ENCODE measurements at regions not wholly inside any gene's neighbourhood (a gene's known extent, or its start where the extent isn't known, plus 50 kb on each side); places are given as distances from the start of the nearest gene placed in this dataset.
"Not testable (repeated sequence)": the region's sequence is repeated elsewhere in the genome, so short reads cannot be mapped to it uniquely, and the experiment has no call there.

DNA sequence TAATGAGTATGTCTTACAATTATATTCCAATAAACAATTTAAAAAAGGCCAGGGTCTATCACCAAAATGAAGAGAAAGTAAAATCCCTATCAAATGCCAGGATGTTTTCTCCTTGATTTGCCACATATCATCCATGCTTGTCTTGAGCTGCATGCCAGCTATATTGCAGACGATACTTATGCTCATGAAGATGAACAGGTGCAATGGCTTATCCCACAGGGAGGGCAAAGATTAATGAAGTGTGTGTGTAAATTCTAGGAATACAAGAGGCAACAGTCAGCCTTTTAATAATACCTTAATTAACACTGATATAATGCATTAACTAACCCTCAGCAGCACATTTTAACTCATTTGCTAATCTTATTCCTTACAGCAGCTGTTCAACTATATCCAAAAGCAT is 850.5 kb downstream of the KCNA4 start:
- no peak for DNase-seq
- H3K4me1 ChIP-seq (ENCODE audit: control insufficient read depth, insufficient read depth, low read length), result no peaks in the 10 kb centered on the region
- no CpG with 5 or more reads among the region's 1 CpG for WGBS (ENCODE audit: insufficient coverage)
- no peaks in the 10 kb centered on the region for H3K27me3 ChIP-seq (ENCODE audit: control insufficient read depth, insufficient read depth, low read length)
- no peak overlapping the region for H3K27ac ChIP-seq (ENCODE audit: low read length)
- H3K36me3 ChIP-seq (ENCODE audit: control insufficient read depth, insufficient read depth, low read length), result no peaks in the 10 kb centered on the region
- no peak overlapping the region for H3K4me3 ChIP-seq (ENCODE audit: low read length)
- no peaks in the 10 kb centered on the region for H3K9me3 ChIP-seq (replicated peaks; ENCODE audit: control insufficient read depth, low read depth, low read length)

DNA sequence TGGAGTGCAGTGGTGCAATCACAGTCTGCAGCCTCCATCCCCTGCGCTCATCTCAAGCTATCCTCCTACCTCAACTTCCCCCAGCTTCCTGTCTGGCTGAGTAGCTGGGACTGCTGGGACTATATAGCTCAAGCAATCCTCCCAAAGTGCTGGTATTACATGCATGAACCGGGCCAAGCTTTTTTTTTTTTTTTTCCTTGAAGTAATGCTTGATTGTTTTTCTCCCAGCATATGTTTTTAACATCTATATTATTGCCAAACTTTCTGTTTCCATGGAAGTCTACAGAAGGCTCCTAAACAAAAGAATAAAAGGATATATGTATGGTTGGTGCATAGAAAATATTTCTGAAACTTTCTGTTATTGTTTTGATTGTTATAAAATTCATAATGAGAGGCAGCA is 853.6 kb downstream of the KCNA4 start:
- Histone ChIP-seq H3K27ac (ENCODE audit: low read length) (no peak overlapping the region), H3K4me1 (ENCODE audit: control insufficient read depth, insufficient read depth, low read length) (no peaks in the 10 kb centered on the region), H3K4me3 (ENCODE audit: low read length) (no peak overlapping the region), H3K9me3 (replicated peaks; ENCODE audit: control insufficient read depth, low read depth, low read length) (no peaks in the 10 kb centered on the region), H3K36me3 (ENCODE audit: control insufficient read depth, insufficient read depth, low read length) (no peaks in the 10 kb centered on the region), H3K27me3 (ENCODE audit: control insufficient read depth, insufficient read depth, low read length) (no peaks in the 10 kb centered on the region)
- WGBS (ENCODE audit: insufficient coverage), result 25% methylated on average over 1 of the region's 2 CpGs
- DNase-seq, result peak; percentile 84

DNA sequence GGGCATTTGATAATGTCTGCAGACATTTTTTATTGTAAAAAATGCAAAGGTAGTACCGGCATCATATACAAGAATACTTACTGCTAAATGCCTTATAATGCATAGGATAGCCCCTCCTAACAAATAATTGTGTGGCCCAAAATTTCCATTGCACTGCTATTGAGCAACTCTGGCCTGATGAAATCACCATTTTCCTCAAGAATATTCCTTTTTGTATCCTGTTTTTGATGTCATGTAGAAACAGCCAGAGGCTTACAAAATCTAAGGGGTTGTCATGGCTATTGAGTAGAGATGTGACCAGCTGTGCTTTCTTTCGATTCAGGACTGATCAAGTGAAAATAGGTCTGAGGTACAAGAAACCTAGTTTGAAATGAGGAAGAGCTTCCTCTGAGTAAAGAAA is 854.3 kb downstream of the KCNA4 start:
- 60% methylated on average over 1 of the region's 2 CpGs for WGBS (ENCODE audit: insufficient coverage)

DNA sequence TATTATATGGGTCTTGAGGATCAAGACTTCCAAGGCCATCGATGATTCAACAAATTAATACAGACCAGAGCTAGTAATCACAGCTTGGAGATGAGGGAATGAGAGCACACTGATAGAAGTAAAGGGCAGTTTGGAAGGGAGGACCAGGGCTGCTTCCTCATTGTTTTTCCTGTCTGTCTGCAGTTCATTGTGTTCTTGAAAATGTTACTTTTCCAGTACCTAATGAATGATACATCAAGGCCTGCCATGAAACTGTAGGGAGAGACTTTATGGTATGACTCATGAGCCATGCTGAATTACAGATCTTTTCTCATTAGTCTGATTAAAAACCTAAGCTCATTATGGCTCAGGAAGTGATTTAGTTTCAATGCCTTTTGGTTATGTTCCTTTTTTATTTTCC is 855.6 kb downstream of the KCNA4 start:
- no peak overlapping the region for H3K27ac ChIP-seq (ENCODE audit: low read length)
- H3K27me3 ChIP-seq (ENCODE audit: control insufficient read depth, insufficient read depth, low read length), result no peaks in the 10 kb centered on the region
- no CpG with 5 or more reads among the region's 1 CpG for WGBS (ENCODE audit: insufficient coverage)
- H3K36me3 ChIP-seq (ENCODE audit: control insufficient read depth, insufficient read depth, low read length), result no peaks in the 10 kb centered on the region
- H3K4me3 ChIP-seq (ENCODE audit: low read length), result no peak overlapping the region
- no peaks in the 10 kb centered on the region for H3K4me1 ChIP-seq (ENCODE audit: control insufficient read depth, insufficient read depth, low read length)
- peak; percentile 7 for DNase-seq
- H3K9me3 ChIP-seq (replicated peaks; ENCODE audit: control insufficient read depth, low read depth, low read length), result no peaks in the 10 kb centered on the region

More for the DNA sequence above, 854.3 kb downstream of the KCNA4 start:
- H3K4me3 ChIP-seq (ENCODE audit: low read length), result no peak overlapping the region
- no peaks in the 10 kb centered on the region for H3K36me3 ChIP-seq (ENCODE audit: control insufficient read depth, insufficient read depth, low read length)
- no peaks in the 10 kb centered on the region for H3K9me3 ChIP-seq (replicated peaks; ENCODE audit: control insufficient read depth, low read depth, low read length)
- DNase-seq, result peak; percentile 9
- H3K4me1 ChIP-seq (ENCODE audit: control insufficient read depth, insufficient read depth, low read length), result no peaks in the 10 kb centered on the region
- no peak overlapping the region for H3K27ac ChIP-seq (ENCODE audit: low read length)
- no peaks in the 10 kb centered on the region for H3K27me3 ChIP-seq (ENCODE audit: control insufficient read depth, insufficient read depth, low read length)

DNA sequence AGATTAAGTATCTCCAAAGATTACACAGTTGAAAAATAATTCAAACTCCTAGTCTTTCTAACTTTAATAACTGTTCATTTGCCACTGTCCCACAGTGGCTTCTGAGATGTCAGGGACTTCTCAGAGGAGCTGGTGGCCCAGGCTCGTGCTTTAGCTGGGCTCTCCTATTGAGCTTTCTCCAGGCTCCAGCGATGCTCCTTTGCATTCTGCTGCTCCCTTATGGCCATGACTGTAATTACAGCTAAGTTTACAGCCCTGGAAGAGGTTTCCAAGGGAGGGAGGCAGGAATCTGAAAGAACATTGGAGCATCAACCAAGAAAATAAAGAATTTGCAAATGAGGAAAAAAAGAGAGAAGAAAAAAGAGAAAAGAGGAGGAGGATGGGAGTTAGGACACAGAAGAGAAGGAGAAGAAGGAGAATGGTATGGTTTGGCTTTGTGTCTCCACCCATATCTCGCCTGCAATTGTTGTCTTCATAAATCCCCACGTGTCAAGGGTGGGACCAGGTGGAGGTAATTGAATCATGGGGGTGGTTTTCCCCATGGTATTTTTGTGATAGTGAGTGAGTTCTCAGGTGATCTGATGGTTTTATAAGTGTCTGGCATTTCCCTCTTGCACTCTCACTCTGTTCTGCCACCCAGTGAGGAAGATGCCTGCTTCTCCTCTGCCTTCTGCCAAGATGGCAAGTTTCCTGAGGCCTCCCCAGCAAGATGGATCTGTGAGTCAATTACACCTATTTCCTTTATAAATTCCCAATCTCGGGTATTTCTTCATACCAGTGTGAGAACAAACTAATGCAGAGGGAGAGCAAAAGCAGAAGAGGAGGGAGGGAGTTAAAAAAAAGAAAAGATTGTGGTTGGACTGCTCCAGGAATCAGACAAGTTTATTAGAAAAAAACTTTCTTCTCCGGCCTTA is 857.0 kb downstream of the KCNA4 start:
- WGBS (ENCODE audit: insufficient coverage), result 7% methylated on average over 2 of the region's 6 CpGs
- peak; percentile 46 for DNase-seq
- Histone ChIP-seq H3K36me3 (ENCODE audit: control insufficient read depth, insufficient read depth, low read length) (no peaks in the 10 kb centered on the region), H3K27me3 (ENCODE audit: control insufficient read depth, insufficient read depth, low read length) (no peaks in the 10 kb centered on the region), H3K4me1 (ENCODE audit: control insufficient read depth, insufficient read depth, low read length) (no peaks in the 10 kb centered on the region), H3K4me3 (ENCODE audit: low read length) (no peak overlapping the region), H3K27ac (ENCODE audit: low read length) (no peak overlapping the region), H3K9me3 (replicated peaks; ENCODE audit: control insufficient read depth, low read depth, low read length) (no peaks in the 10 kb centered on the region)

DNA sequence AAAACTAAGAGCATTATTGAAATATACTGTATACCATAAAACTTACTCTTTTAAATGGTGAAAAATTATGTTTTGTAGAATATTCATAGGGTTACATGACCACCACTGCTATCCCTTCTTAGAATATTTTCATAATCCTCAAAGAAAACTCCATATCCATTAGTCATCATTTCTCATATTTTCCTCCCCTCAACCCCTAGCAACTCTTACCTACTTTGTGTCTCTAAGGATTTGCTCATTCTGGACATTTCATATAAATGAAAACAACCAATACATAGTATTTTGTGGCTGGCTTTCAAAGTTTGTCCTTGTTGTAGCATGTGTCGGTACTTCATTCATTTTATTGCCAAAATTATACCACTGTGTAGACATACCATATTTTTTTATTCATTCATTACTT is 863.8 kb downstream of the KCNA4 start:
- Histone ChIP-seq H3K4me3 (ENCODE audit: low read length) (no peak overlapping the region), H3K4me1 (ENCODE audit: control insufficient read depth, insufficient read depth, low read length) (no peaks in the 10 kb centered on the region), H3K27ac (ENCODE audit: low read length) (no peak overlapping the region), H3K27me3 (ENCODE audit: control insufficient read depth, insufficient read depth, low read length) (no peaks in the 10 kb centered on the region), H3K36me3 (ENCODE audit: control insufficient read depth, insufficient read depth, low read length) (no peaks in the 10 kb centered on the region), H3K9me3 (replicated peaks; ENCODE audit: control insufficient read depth, low read depth, low read length) (no peaks in the 10 kb centered on the region)
- WGBS (ENCODE audit: insufficient coverage), result no CpG with 5 or more reads among the region's 1 CpG
- no peak for DNase-seq

DNA sequence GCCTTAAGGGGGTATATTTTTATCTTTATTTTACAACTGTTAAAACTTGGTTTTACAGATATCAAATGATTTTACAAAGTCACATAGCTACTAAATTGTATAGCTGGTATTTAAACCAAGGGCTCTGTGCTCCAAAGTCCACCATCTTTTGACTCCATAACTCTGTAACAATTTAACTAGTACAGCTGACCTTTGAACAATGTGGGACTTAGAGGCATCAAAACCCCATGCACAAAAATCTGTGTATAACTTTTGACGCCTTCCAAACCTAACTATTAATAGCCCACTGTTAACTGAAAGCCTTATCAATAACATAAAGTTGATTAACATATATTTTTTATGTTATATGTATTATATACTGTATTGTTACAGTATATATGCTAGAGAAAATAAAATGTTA is 874.3 kb downstream of the KCNA4 start:
- no CpG with 5 or more reads among the region's 1 CpG for WGBS (ENCODE audit: insufficient coverage)
- H3K4me3 ChIP-seq (ENCODE audit: low read length); H3K9me3 ChIP-seq (replicated peaks; ENCODE audit: control insufficient read depth, low read depth, low read length); H3K27me3 ChIP-seq (ENCODE audit: control insufficient read depth, insufficient read depth, low read length); H3K4me1 ChIP-seq (ENCODE audit: control insufficient read depth, insufficient read depth, low read length); H3K36me3 ChIP-seq (ENCODE audit: control insufficient read depth, insufficient read depth, low read length); DNase-seq; H3K27ac ChIP-seq (ENCODE audit: low read length): not testable (repeated sequence)

DNA sequence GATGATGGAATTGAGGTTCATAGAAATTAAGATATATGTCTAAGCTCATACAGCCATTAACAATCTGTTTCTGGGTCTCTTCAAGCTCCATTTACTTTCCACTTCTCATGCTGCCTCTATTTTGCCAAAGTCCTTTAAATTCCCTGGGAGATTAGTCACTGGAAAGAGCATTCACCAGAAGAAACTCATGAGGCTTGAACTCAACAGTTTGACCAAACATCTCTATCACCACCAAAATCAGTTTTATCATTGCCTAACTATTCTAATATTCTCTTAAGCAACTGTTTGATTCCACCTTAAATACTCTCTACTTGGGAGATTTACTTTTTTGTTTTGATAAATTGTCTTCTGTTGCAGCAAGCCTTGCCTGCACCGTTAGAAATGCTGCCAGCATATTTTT is 881.3 kb downstream of the KCNA4 start:
- Histone ChIP-seq H3K27me3 (ENCODE audit: control insufficient read depth, insufficient read depth, low read length) (no peaks in the 10 kb centered on the region), H3K9me3 (replicated peaks; ENCODE audit: control insufficient read depth, low read depth, low read length) (no peaks in the 10 kb centered on the region), H3K27ac (ENCODE audit: low read length) (no peak overlapping the region), H3K4me3 (ENCODE audit: low read length) (no peak overlapping the region), H3K4me1 (ENCODE audit: control insufficient read depth, insufficient read depth, low read length) (no peaks in the 10 kb centered on the region), H3K36me3 (ENCODE audit: control insufficient read depth, insufficient read depth, low read length) (no peaks in the 10 kb centered on the region)
- no peak for DNase-seq
- no CpG with 5 or more reads among the region's 1 CpG for WGBS (ENCODE audit: insufficient coverage)

DNA sequence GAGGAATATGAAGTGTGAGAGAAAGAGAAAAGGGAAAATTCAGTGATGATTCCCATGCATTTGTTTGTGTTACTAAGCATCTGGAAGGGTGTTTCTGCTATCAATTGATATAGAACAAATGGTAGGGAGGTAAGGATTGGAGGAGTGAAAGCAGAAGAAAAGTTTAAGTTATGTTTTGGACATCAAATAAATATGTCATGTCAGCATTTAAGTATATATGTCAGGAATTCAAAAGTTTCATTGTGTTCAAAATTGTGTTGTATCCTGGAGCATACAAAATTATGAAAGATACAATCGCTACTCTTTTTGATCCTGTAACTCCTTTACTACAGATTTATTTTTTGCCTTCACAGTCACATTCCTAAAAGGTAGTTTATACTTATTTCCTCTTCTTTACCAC is 885.8 kb downstream of the KCNA4 start:
- no peak overlapping the region for H3K27ac ChIP-seq (ENCODE audit: low read length)
- no peaks in the 10 kb centered on the region for H3K4me1 ChIP-seq (ENCODE audit: control insufficient read depth, insufficient read depth, low read length)
- WGBS (ENCODE audit: insufficient coverage), result no CpG with 5 or more reads among the region's 1 CpG
- H3K36me3 ChIP-seq (ENCODE audit: control insufficient read depth, insufficient read depth, low read length), result no peaks in the 10 kb centered on the region
- no peaks in the 10 kb centered on the region for H3K27me3 ChIP-seq (ENCODE audit: control insufficient read depth, insufficient read depth, low read length)
- no peak overlapping the region for H3K4me3 ChIP-seq (ENCODE audit: low read length)
- no peaks in the 10 kb centered on the region for H3K9me3 ChIP-seq (replicated peaks; ENCODE audit: control insufficient read depth, low read depth, low read length)
- no peak for DNase-seq

DNA sequence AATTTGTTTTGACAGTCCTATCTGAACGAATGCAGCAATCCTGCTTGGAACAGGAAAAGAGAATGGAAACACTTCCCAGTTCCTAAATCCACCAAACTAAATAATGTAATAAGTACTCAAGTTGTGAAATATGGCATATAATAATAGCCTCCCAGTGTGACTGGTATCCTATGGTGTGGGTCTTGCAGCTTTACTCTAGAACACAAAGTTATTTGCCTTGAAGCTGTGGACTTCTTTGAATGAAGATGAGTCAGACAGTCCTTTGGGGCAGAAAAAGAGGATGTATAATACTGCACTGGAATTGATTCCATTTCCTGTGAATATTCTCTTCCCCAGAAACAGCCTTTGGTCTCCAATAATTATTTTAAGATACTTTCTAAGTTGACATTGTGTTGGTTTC is 887.0 kb downstream of the KCNA4 start:
- H3K4me3 ChIP-seq (ENCODE audit: low read length), result no peak overlapping the region
- H3K27ac ChIP-seq (ENCODE audit: low read length), result no peak overlapping the region
- no peaks in the 10 kb centered on the region for H3K9me3 ChIP-seq (replicated peaks; ENCODE audit: control insufficient read depth, low read depth, low read length)
- peak; percentile 11 for DNase-seq
- no peaks in the 10 kb centered on the region for H3K27me3 ChIP-seq (ENCODE audit: control insufficient read depth, insufficient read depth, low read length)
- H3K36me3 ChIP-seq (ENCODE audit: control insufficient read depth, insufficient read depth, low read length), result no peaks in the 10 kb centered on the region
- H3K4me1 ChIP-seq (ENCODE audit: control insufficient read depth, insufficient read depth, low read length), result no peaks in the 10 kb centered on the region
- WGBS (ENCODE audit: insufficient coverage), result no CpG with 5 or more reads among the region's 1 CpG

DNA sequence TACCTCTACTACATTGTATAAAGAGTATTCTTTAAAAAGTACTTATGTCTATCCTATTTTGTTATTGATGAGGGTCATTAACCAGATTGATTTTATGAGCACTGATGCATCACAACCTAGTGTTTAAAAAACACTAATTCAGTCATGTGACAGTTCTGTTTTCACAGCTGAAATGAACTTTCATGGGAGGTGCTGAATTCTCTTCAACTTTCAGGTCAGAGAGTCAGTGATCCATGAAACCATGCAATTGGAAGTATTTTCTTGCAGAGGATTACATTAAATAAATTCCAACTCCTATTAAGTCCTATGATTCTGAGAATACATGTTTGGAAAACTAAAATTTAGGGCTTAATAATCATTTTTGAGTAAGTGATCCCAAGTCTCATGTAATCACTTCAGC is 889.4 kb downstream of the KCNA4 start:
- no peak overlapping the region for H3K27ac ChIP-seq (ENCODE audit: low read length)
- no peak for DNase-seq
- no peaks in the 10 kb centered on the region for H3K9me3 ChIP-seq (replicated peaks; ENCODE audit: control insufficient read depth, low read depth, low read length)
- H3K36me3 ChIP-seq (ENCODE audit: control insufficient read depth, insufficient read depth, low read length), result no peaks in the 10 kb centered on the region
- no peaks in the 10 kb centered on the region for H3K27me3 ChIP-seq (ENCODE audit: control insufficient read depth, insufficient read depth, low read length)
- no peaks in the 10 kb centered on the region for H3K4me1 ChIP-seq (ENCODE audit: control insufficient read depth, insufficient read depth, low read length)
- H3K4me3 ChIP-seq (ENCODE audit: low read length), result no peak overlapping the region
